WERI-Rb-1 (cell line): ENCODE measurements at regions not wholly inside any gene's neighbourhood (a gene's known extent, or its start where the extent isn't known, plus 50 kb on each side); places are given as distances from the start of the nearest gene placed in this dataset.

ENCODE experiments used
- DNase-seq: peaks from one replicate; pipeline ENCODE4 v3.0.0-alpha.2; 2020
- H3K27ac ChIP-seq: fragments of 250-450 bp; sonication (Bioruptor Pico); 2 replicates; pipeline ENCODE4 v1.5.1; 2020; ENCODE audit warnings: mild to moderate bottlenecking, moderate library complexity
- H3K27me3 ChIP-seq: fragments of 250-450 bp; sonication (Bioruptor Pico); 2 replicates; pipeline ENCODE4 v1.5.1; 2021; ENCODE audit warnings: mild to moderate bottlenecking, low read depth, moderate library complexity; ENCODE audit not compliant: insufficient read depth, severe bottlenecking
- H3K36me3 ChIP-seq: fragments of 250-450 bp; sonication (Bioruptor Pico); 2 replicates; pipeline ENCODE4 v1.5.1; 2020; ENCODE audit warnings: mild to moderate bottlenecking, moderate library complexity
- H3K4me3 ChIP-seq: 2 replicates; pipeline ENCODE4 v1.5.1; 2011; ENCODE audit warnings: low read depth, mild to moderate bottlenecking, control low read depth, low read length
- H3K9me3 ChIP-seq: fragments of 250-450 bp; sonication (Bioruptor Pico); 2 replicates; pipeline ENCODE4 v1.5.1; 2021; ENCODE audit warnings: mild to moderate bottlenecking, moderate library complexity; ENCODE audit not compliant: severe bottlenecking
- CTCF ChIP-seq: IDR thresholded peaks from 2 replicates; pipeline ENCODE4 v1.5.1; 2011; ENCODE audit warnings: low read depth, mild to moderate bottlenecking, control low read depth, inconsistent platforms, low read length

GRCh38 chr6:19759117-19759880 is 77.9 kb upstream of the ID4 start:
- DNase-seq, result no peak
- Histone ChIP-seq H3K9me3 (no peaks in the 10 kb centered on the region), H3K27me3 (no peaks in the 10 kb centered on the region), H3K4me3 (no peak overlapping the region), H3K36me3 (no peaks in the 10 kb centered on the region), H3K27ac (no peak overlapping the region)
- TF ChIP-seq CTCF, result no peak

GRCh38 chr6:19761121-19761520 is 76.0 kb upstream of the ID4 start:
- DNase-seq, result no peak
- H3K4me3 ChIP-seq, result no peak overlapping the region
- H3K27me3 ChIP-seq, result no peaks in the 10 kb centered on the region
- no peaks in the 10 kb centered on the region for H3K36me3 ChIP-seq
- no peak overlapping the region for H3K27ac ChIP-seq
- H3K9me3 ChIP-seq, result no peaks in the 10 kb centered on the region
- TF ChIP-seq CTCF, result no peak

- no peak overlapping the region for H3K27ac ChIP-seq
- no peak overlapping the region for H3K4me3 ChIP-seq
- no peak for DNase-seq
- H3K27me3 ChIP-seq, result no peaks in the 10 kb centered on the region
- H3K36me3 ChIP-seq, result no peaks in the 10 kb centered on the region
- H3K9me3 ChIP-seq, result peaks cover 2% of the 10 kb centered on the region
- no peak for TF ChIP-seq CTCF
These were observed 65.3 kb upstream of the ID4 start for GRCh38 chr6:19771753-19772336.

- no peaks in the 10 kb centered on the region for H3K27me3 ChIP-seq
- no peak for TF ChIP-seq CTCF
- DNase-seq, result no peak
These were observed 64.3 kb upstream of the ID4 start for GRCh38 chr6:19772891-19773290.

GRCh38 chr6:19781269-19781668 is 55.9 kb upstream of the ID4 start:
- Histone ChIP-seq H3K9me3 (no peaks in the 10 kb centered on the region), H3K36me3 (no peaks in the 10 kb centered on the region), H3K27ac (no peak overlapping the region), H3K27me3 (no peaks in the 10 kb centered on the region), H3K4me3 (no peak overlapping the region)
- DNase-seq, result no peak
- no peak for TF ChIP-seq CTCF

More at GRCh38 chr6:19772891-19773290, 64.3 kb upstream of the ID4 start:
- Histone ChIP-seq H3K27ac (no peak overlapping the region), H3K9me3 (peaks cover 2% of the 10 kb centered on the region), H3K36me3 (no peaks in the 10 kb centered on the region), H3K4me3 (no peak overlapping the region)
